Calu3 (cell line): ENCODE measurements at regions not wholly inside any gene's neighbourhood (a gene's known extent, or its start where the extent isn't known, plus 50 kb on each side); places are given as distances from the start of the nearest gene placed in this dataset.

Source experiments
- BruUV-seq: library from RNA; stranded (reverse); fragments of 400-500 nt; replicated peaks from 2 replicates; lab custom pipeline; 2021; lab: Mats Ljungman, UMichigan
- CTCF ChIA-PET: fragments of 300-600 bp; sonication (Branson Sonifier 250); formaldehyde crosslinking; loops from one replicate; lab custom pipeline; 2022; ENCODE audit warnings: antibody characterized with exemption; lab: Charles Lee
- DNase-seq: peaks from one replicate; pipeline ENCODE4 v3.0.0; 2022
- H3K27ac Mint-ChIP-seq: one replicate; pipeline ENCODE4 v1.8.0; 2022; ENCODE audit warnings: mixed read lengths; ENCODE audit not compliant: unreplicated experiment
- H3K27me3 Mint-ChIP-seq: one replicate; pipeline ENCODE4 v1.8.0; 2022; ENCODE audit warnings: mixed read lengths; ENCODE audit not compliant: unreplicated experiment
- H3K36me3 Mint-ChIP-seq: one replicate; pipeline ENCODE4 v1.8.0; 2022; ENCODE audit warnings: mild to moderate bottlenecking, moderate library complexity, mixed read lengths; ENCODE audit not compliant: insufficient read depth, unreplicated experiment
- H3K4me1 Mint-ChIP-seq: one replicate; pipeline ENCODE4 v1.8.0; 2022; ENCODE audit warnings: mild to moderate bottlenecking, low read depth, mixed read lengths; ENCODE audit not compliant: unreplicated experiment
- H3K4me3 Mint-ChIP-seq: one replicate; pipeline ENCODE4 v1.8.0; 2022; ENCODE audit warnings: mild to moderate bottlenecking, low read depth, moderate library complexity, mixed read lengths; ENCODE audit not compliant: unreplicated experiment
- H3K9me3 Mint-ChIP-seq: one replicate; pipeline ENCODE4 v1.8.0; 2022; ENCODE audit warnings: low read depth, mixed read lengths; ENCODE audit not compliant: unreplicated experiment
- CTCF ChIP-seq: fragments of 200-600 bp; IDR thresholded peaks from one replicate; pipeline ENCODE4 v1.8.0; 2022; ENCODE audit warnings: antibody characterized with exemption; ENCODE audit not compliant: unreplicated experiment
- intact Hi-C: fragments of 100-400 bp; cut with micrococcal nuclease; formaldehyde crosslinking; loops from one replicate; pipeline ENCODE4 v1.10.0; 2022; ENCODE audit not compliant: unreplicated experiment

GRCh38 chr6:147648916-147649315 is 140.4 kb downstream of the SAMD5 start:
- intact Hi-C loops: no loop called here
- TF ChIP-seq CTCF: no peak
- CTCF ChIA-PET: no interaction called here
- Mint-ChIP-seq H3K27ac (no peak overlapping the region), H3K9me3 (no peaks in the 10 kb centered on the region), H3K36me3 (no peaks in the 10 kb centered on the region), H3K27me3 (no peaks in the 10 kb centered on the region), H3K4me1 (no peaks in the 10 kb centered on the region), H3K4me3 (no peak overlapping the region)
- no peak for DNase-seq
- no TSS peak for BruUV-seq

GRCh38 chr6:147651249-147652063 is 143.0 kb downstream of the SAMD5 start:
- no peak overlapping the region for H3K27ac Mint-ChIP-seq
- no peak overlapping the region for H3K4me3 Mint-ChIP-seq
- no peak for TF ChIP-seq CTCF
- no peaks in the 10 kb centered on the region for H3K27me3 Mint-ChIP-seq
- H3K9me3 Mint-ChIP-seq: no peaks in the 10 kb centered on the region
- H3K4me1 Mint-ChIP-seq: no peaks in the 10 kb centered on the region
- no peaks in the 10 kb centered on the region for H3K36me3 Mint-ChIP-seq
- no TSS peak for BruUV-seq
- intact Hi-C loops: no loop called here
- no peak for DNase-seq
- CTCF ChIA-PET: no interaction called here

- no peak for DNase-seq
- CTCF ChIA-PET: interaction anchor here (0.6 kb wide), 1 partner anchor 1001 kb away, joined by 5 read pairs; no protein-coding TSS in a partner anchor
- no peak for TF ChIP-seq CTCF
- H3K27ac Mint-ChIP-seq: no peak overlapping the region
- H3K36me3 Mint-ChIP-seq: no peaks in the 10 kb centered on the region
- H3K4me3 Mint-ChIP-seq: no peak overlapping the region
- no TSS peak for BruUV-seq
- H3K9me3 Mint-ChIP-seq: no peaks in the 10 kb centered on the region
- intact Hi-C loops: no loop called here
- H3K27me3 Mint-ChIP-seq: no peaks in the 10 kb centered on the region
- H3K4me1 Mint-ChIP-seq: no peaks in the 10 kb centered on the region
These were observed 145.1 kb downstream of the SAMD5 start for GRCh38 chr6:147653631-147654030.

GRCh38 chr6:147654103-147654845 is 145.8 kb downstream of the SAMD5 start:
- intact Hi-C loops: no loop called here
- H3K4me1 Mint-ChIP-seq: no peaks in the 10 kb centered on the region
- no peak overlapping the region for H3K4me3 Mint-ChIP-seq
- DNase-seq: no peak
- H3K27me3 Mint-ChIP-seq: no peaks in the 10 kb centered on the region
- CTCF ChIA-PET: no interaction called here
- BruUV-seq: no TSS peak
- no peaks in the 10 kb centered on the region for H3K36me3 Mint-ChIP-seq
- TF ChIP-seq CTCF: no peak
- no peaks in the 10 kb centered on the region for H3K9me3 Mint-ChIP-seq
- H3K27ac Mint-ChIP-seq: no peak overlapping the region
